PFSK-1 (cell line): ENCODE measurements at regions not wholly inside any gene's neighbourhood (a gene's known extent, or its start where the extent isn't known, plus 50 kb on each side); places are given as distances from the start of the nearest gene placed in this dataset.

Experiments
- POLR2AphosphoS5 ChIP-seq: IDR thresholded peaks from 2 replicates; pipeline ENCODE4 v1.6.1; 2012; ENCODE audit warnings: low read depth, mild to moderate bottlenecking, control low read depth, low read length, moderate library complexity
- TF ChIP-seq, protein P1 (sequence below), 2 experiments: IDR thresholded peaks; 2 replicates each; pipeline versions ENCODE4 v1.6.1 to v1.8.0; 2011 to 2012; ENCODE audit warnings: low read depth in 2 of 2, low read length in 2 of 2, control low read depth in 1 of 2, inconsistent platforms in 1 of 2, mild to moderate bottlenecking in 1 of 2, moderate library complexity in 1 of 2; ENCODE audit not compliant: insufficient read depth in 1 of 2

DNA sequence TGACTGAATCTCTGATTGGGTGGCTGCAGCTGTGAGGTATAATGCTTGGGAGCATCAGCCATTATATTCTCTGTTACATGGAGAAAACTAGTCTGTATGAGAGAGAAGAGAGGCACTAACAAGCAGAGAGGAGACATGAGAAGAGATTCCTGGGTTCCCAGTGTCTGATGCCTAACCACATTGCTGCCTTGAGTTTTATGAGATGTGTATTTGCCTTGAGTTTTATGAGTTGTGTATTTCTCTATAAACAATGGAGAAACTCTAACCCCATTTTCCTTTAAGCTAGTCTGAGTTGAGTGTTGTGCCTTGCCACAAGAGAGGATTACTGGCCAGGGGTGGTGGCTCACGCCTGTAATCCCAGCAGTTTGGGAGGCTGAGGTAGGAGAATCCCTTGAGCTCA lies 208.1 kb downstream of the BCOR start:
- TF ChIP-seq, protein P1, sequence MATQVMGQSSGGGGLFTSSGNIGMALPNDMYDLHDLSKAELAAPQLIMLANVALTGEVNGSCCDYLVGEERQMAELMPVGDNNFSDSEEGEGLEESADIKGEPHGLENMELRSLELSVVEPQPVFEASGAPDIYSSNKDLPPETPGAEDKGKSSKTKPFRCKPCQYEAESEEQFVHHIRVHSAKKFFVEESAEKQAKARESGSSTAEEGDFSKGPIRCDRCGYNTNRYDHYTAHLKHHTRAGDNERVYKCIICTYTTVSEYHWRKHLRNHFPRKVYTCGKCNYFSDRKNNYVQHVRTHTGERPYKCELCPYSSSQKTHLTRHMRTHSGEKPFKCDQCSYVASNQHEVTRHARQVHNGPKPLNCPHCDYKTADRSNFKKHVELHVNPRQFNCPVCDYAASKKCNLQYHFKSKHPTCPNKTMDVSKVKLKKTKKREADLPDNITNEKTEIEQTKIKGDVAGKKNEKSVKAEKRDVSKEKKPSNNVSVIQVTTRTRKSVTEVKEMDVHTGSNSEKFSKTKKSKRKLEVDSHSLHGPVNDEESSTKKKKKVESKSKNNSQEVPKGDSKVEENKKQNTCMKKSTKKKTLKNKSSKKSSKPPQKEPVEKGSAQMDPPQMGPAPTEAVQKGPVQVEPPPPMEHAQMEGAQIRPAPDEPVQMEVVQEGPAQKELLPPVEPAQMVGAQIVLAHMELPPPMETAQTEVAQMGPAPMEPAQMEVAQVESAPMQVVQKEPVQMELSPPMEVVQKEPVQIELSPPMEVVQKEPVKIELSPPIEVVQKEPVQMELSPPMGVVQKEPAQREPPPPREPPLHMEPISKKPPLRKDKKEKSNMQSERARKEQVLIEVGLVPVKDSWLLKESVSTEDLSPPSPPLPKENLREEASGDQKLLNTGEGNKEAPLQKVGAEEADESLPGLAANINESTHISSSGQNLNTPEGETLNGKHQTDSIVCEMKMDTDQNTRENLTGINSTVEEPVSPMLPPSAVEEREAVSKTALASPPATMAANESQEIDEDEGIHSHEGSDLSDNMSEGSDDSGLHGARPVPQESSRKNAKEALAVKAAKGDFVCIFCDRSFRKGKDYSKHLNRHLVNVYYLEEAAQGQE (IDR thresholded peaks at IDR 0.05; ENCODE audit: insufficient read depth in 1 of 2, low read depth in 2 of 2, low read length in 2 of 2): no peak
- TF ChIP-seq POLR2AphosphoS5: no peak
